ENCODE measurements at regions not wholly inside any gene's neighbourhood (a gene's known extent, or its start where the extent isn't known, plus 50 kb on each side); places are given as distances from the start of the nearest gene placed in this dataset.

GRCh38 chr21:25507522-25507921 lies 99.8 kb downstream of the MRPL39 start:
- no peak overlapping the region for H3K27ac ChIP-seq (ENCODE audit: low read depth in 1 of 3, low read length in 2 of 3)
- H3K9me3 ChIP-seq (ENCODE audit: control insufficient read depth in 2 of 2, insufficient read depth in 1 of 2, low read depth in 1 of 2, low read length in 1 of 2), result no peaks in the 10 kb centered on the region
- FAIRE-seq, result no peak

GRCh38 chr21:25506887-25507286 lies 100.4 kb downstream of the MRPL39 start:
- Histone ChIP-seq H3K27ac (ENCODE audit: low read depth in 1 of 3, low read length in 2 of 3) (no peak overlapping the region), H3K9me3 (ENCODE audit: control insufficient read depth in 2 of 2, insufficient read depth in 1 of 2, low read depth in 1 of 2, low read length in 1 of 2) (no peaks in the 10 kb centered on the region), H3K4me3 (ENCODE audit: low read depth in 1 of 3, low read length in 3 of 3) (no peak overlapping the region), H3K27me3 (ENCODE audit: control insufficient read depth in 3 of 3, insufficient read depth in 3 of 3, low read length in 3 of 3) (no peaks in the 10 kb centered on the region), H3K4me1 (ENCODE audit: control insufficient read depth in 3 of 3, insufficient read depth in 2 of 3, low read depth in 1 of 3, low read length in 2 of 3) (no peaks in the 10 kb centered on the region), H3K36me3 (ENCODE audit: control insufficient read depth in 3 of 3, insufficient read depth in 2 of 3, low read depth in 1 of 3, low read length in 3 of 3) (no peaks in the 10 kb centered on the region)
- DNase-seq, result no peak
- no peak for FAIRE-seq
- WGBS, 3 donors, result 51 to 55% (median 54%) methylated on average over 6 of the region's 6 CpGs

More at GRCh38 chr21:25507522-25507921, 99.8 kb downstream of the MRPL39 start:
- DNase-seq, result no peak
- Histone ChIP-seq H3K27me3 (ENCODE audit: control insufficient read depth in 3 of 3, insufficient read depth in 3 of 3, low read length in 3 of 3) (no peaks in the 10 kb centered on the region), H3K36me3 (ENCODE audit: control insufficient read depth in 3 of 3, insufficient read depth in 2 of 3, low read depth in 1 of 3, low read length in 3 of 3) (no peaks in the 10 kb centered on the region), H3K4me3 (ENCODE audit: low read depth in 1 of 3, low read length in 3 of 3) (no peak overlapping the region), H3K4me1 (ENCODE audit: control insufficient read depth in 3 of 3, insufficient read depth in 2 of 3, low read depth in 1 of 3, low read length in 2 of 3) (no peaks in the 10 kb centered on the region)

GRCh38 chr21:25506261-25506660 lies 101.0 kb downstream of the MRPL39 start:
- Histone ChIP-seq H3K4me3 (ENCODE audit: low read depth in 1 of 3, low read length in 3 of 3) (no peak overlapping the region), H3K4me1 (ENCODE audit: control insufficient read depth in 3 of 3, insufficient read depth in 2 of 3, low read depth in 1 of 3, low read length in 2 of 3) (no peaks in the 10 kb centered on the region), H3K27ac (ENCODE audit: low read depth in 1 of 3, low read length in 2 of 3) (no peak overlapping the region), H3K36me3 (ENCODE audit: control insufficient read depth in 3 of 3, insufficient read depth in 2 of 3, low read depth in 1 of 3, low read length in 3 of 3) (no peaks in the 10 kb centered on the region), H3K9me3 (ENCODE audit: control insufficient read depth in 2 of 2, insufficient read depth in 1 of 2, low read depth in 1 of 2, low read length in 1 of 2) (no peaks in the 10 kb centered on the region), H3K27me3 (ENCODE audit: control insufficient read depth in 3 of 3, insufficient read depth in 3 of 3, low read length in 3 of 3) (no peaks in the 10 kb centered on the region)
- WGBS, 3 donors, result 69 to 86% (median 73%) methylated on average over 2 of the region's 2 CpGs
- DNase-seq (no peak), FAIRE-seq (no peak)

GRCh38 chr21:25503981-25504380 lies 103.3 kb downstream of the MRPL39 start:
- WGBS, 3 donors, result 94 to 100% (median 97%) methylated on average over 1 of the region's 1 CpG
- Histone ChIP-seq H3K4me1 (ENCODE audit: control insufficient read depth in 3 of 3, insufficient read depth in 2 of 3, low read depth in 1 of 3, low read length in 2 of 3) (no peaks in the 10 kb centered on the region), H3K27ac (ENCODE audit: low read depth in 1 of 3, low read length in 2 of 3) (no peak overlapping the region), H3K4me3 (ENCODE audit: low read depth in 1 of 3, low read length in 3 of 3) (no peak overlapping the region), H3K27me3 (ENCODE audit: control insufficient read depth in 3 of 3, insufficient read depth in 3 of 3, low read length in 3 of 3) (no peaks in the 10 kb centered on the region), H3K36me3 (ENCODE audit: control insufficient read depth in 3 of 3, insufficient read depth in 2 of 3, low read depth in 1 of 3, low read length in 3 of 3) (no peaks in the 10 kb centered on the region), H3K9me3 (ENCODE audit: control insufficient read depth in 2 of 2, insufficient read depth in 1 of 2, low read depth in 1 of 2, low read length in 1 of 2) (no peaks in the 10 kb centered on the region)
- no peak for FAIRE-seq
- no peak for DNase-seq

- no peak for DNase-seq
Observed at GRCh38 chr21:25501996-25502665, 105.2 kb downstream of the MRPL39 start.

GRCh38 chr21:25501462-25501861 lies 105.8 kb downstream of the MRPL39 start:
- Histone ChIP-seq H3K27ac (ENCODE audit: low read depth in 1 of 3, low read length in 2 of 3) (no peak overlapping the region), H3K36me3 (ENCODE audit: control insufficient read depth in 3 of 3, insufficient read depth in 2 of 3, low read depth in 1 of 3, low read length in 3 of 3) (no peaks in the 10 kb centered on the region), H3K9me3 (ENCODE audit: control insufficient read depth in 2 of 2, insufficient read depth in 1 of 2, low read depth in 1 of 2, low read length in 1 of 2) (no peaks in the 10 kb centered on the region), H3K27me3 (ENCODE audit: control insufficient read depth in 3 of 3, insufficient read depth in 3 of 3, low read length in 3 of 3) (no peaks in the 10 kb centered on the region), H3K4me1 (ENCODE audit: control insufficient read depth in 3 of 3, insufficient read depth in 2 of 3, low read depth in 1 of 3, low read length in 2 of 3) (no peaks in the 10 kb centered on the region), H3K4me3 (ENCODE audit: low read depth in 1 of 3, low read length in 3 of 3) (no peak overlapping the region)
- DNase-seq, result no peak
- WGBS, 3 donors, result 51 to 63% (median 57%) methylated on average over 2 of the region's 2 CpGs
- no peak for FAIRE-seq

More at GRCh38 chr21:25501996-25502665, 105.2 kb downstream of the MRPL39 start:
- no peaks in the 10 kb centered on the region for H3K27me3 ChIP-seq (ENCODE audit: control insufficient read depth in 3 of 3, insufficient read depth in 3 of 3, low read length in 3 of 3)
- no peak for FAIRE-seq
- no peaks in the 10 kb centered on the region for H3K36me3 ChIP-seq (ENCODE audit: control insufficient read depth in 3 of 3, insufficient read depth in 2 of 3, low read depth in 1 of 3, low read length in 3 of 3)
- H3K4me3 ChIP-seq (ENCODE audit: low read depth in 1 of 3, low read length in 3 of 3), result no peak overlapping the region
- H3K27ac ChIP-seq (ENCODE audit: low read depth in 1 of 3, low read length in 2 of 3), result no peak overlapping the region
- no peaks in the 10 kb centered on the region for H3K4me1 ChIP-seq (ENCODE audit: control insufficient read depth in 3 of 3, insufficient read depth in 2 of 3, low read depth in 1 of 3, low read length in 2 of 3)
- no peaks in the 10 kb centered on the region for H3K9me3 ChIP-seq (ENCODE audit: control insufficient read depth in 2 of 2, insufficient read depth in 1 of 2, low read depth in 1 of 2, low read length in 1 of 2)
- 24 to 39% (median 29%) methylated on average over 1 of the region's 1 CpG for WGBS, 3 donors

GRCh38 chr21:25500598-25500997 lies 106.7 kb downstream of the MRPL39 start:
- no peak for FAIRE-seq
- DNase-seq, result no peak
- H3K27me3 ChIP-seq (ENCODE audit: control insufficient read depth in 3 of 3, insufficient read depth in 3 of 3, low read length in 3 of 3), result no peaks in the 10 kb centered on the region
- 25 to 65% (median 54%) methylated on average over 2 of the region's 2 CpGs for WGBS, 3 donors
- no peak overlapping the region for H3K27ac ChIP-seq (ENCODE audit: low read depth in 1 of 3, low read length in 2 of 3)
- no peak overlapping the region for H3K4me3 ChIP-seq (ENCODE audit: low read depth in 1 of 3, low read length in 3 of 3)
- no peaks in the 10 kb centered on the region for H3K4me1 ChIP-seq (ENCODE audit: control insufficient read depth in 3 of 3, insufficient read depth in 2 of 3, low read depth in 1 of 3, low read length in 2 of 3)
- no peaks in the 10 kb centered on the region for H3K9me3 ChIP-seq (ENCODE audit: control insufficient read depth in 2 of 2, insufficient read depth in 1 of 2, low read depth in 1 of 2, low read length in 1 of 2)
- H3K36me3 ChIP-seq (ENCODE audit: control insufficient read depth in 3 of 3, insufficient read depth in 2 of 3, low read depth in 1 of 3, low read length in 3 of 3), result no peaks in the 10 kb centered on the region

GRCh38 chr21:25496825-25497482 lies 110.3 kb downstream of the MRPL39 start:
- H3K4me1 ChIP-seq (ENCODE audit: control insufficient read depth in 3 of 3, insufficient read depth in 2 of 3, low read depth in 1 of 3, low read length in 2 of 3), result no peaks in the 10 kb centered on the region
- no peak overlapping the region for H3K27ac ChIP-seq (ENCODE audit: low read depth in 1 of 3, low read length in 2 of 3)
- H3K27me3 ChIP-seq (ENCODE audit: control insufficient read depth in 3 of 3, insufficient read depth in 3 of 3, low read length in 3 of 3), result no peaks in the 10 kb centered on the region
- DNase-seq (no peak), FAIRE-seq (no peak)
- no peaks in the 10 kb centered on the region for H3K9me3 ChIP-seq (ENCODE audit: control insufficient read depth in 2 of 2, insufficient read depth in 1 of 2, low read depth in 1 of 2, low read length in 1 of 2)
- no peak overlapping the region for H3K4me3 ChIP-seq (ENCODE audit: low read depth in 1 of 3, low read length in 3 of 3)
- WGBS, 3 donors, result 68 to 89% (median 73%) methylated on average over 2 of the region's 2 CpGs
- no peaks in the 10 kb centered on the region for H3K36me3 ChIP-seq (ENCODE audit: control insufficient read depth in 3 of 3, insufficient read depth in 2 of 3, low read depth in 1 of 3, low read length in 3 of 3)

GRCh38 chr21:25494804-25495203 lies 112.5 kb downstream of the MRPL39 start:
- WGBS, 3 donors, result 65 to 70% (median 69%) methylated on average over 1 of the region's 1 CpG
- no peak for FAIRE-seq
- H3K36me3 ChIP-seq (ENCODE audit: control insufficient read depth in 3 of 3, insufficient read depth in 2 of 3, low read depth in 1 of 3, low read length in 3 of 3), result no peaks in the 10 kb centered on the region

More at GRCh38 chr21:25494804-25495203, 112.5 kb downstream of the MRPL39 start:
- no peak for DNase-seq
- Histone ChIP-seq H3K27ac (ENCODE audit: low read depth in 1 of 3, low read length in 2 of 3) (no peak overlapping the region), H3K4me3 (ENCODE audit: low read depth in 1 of 3, low read length in 3 of 3) (no peak overlapping the region), H3K4me1 (ENCODE audit: control insufficient read depth in 3 of 3, insufficient read depth in 2 of 3, low read depth in 1 of 3, low read length in 2 of 3) (no peaks in the 10 kb centered on the region), H3K27me3 (ENCODE audit: control insufficient read depth in 3 of 3, insufficient read depth in 3 of 3, low read length in 3 of 3) (no peaks in the 10 kb centered on the region), H3K9me3 (ENCODE audit: control insufficient read depth in 2 of 2, insufficient read depth in 1 of 2, low read depth in 1 of 2, low read length in 1 of 2) (no peaks in the 10 kb centered on the region)
